GM23338 (cell line): ENCODE measurements at regions not wholly inside any gene's neighbourhood (a gene's known extent, or its start where the extent isn't known, plus 50 kb on each side); places are given as distances from the start of the nearest gene placed in this dataset.

Experiments used
- CTCF ChIP-seq, 2 experiments: fragments of 200-600 bp in 1 of 2; sonication (generic) in 1 of 2; conservative IDR thresholded peaks; 2 replicates each; pipeline versions ENCODE4 v1.5.1 to v1.6.1; 2016 to 2017; ENCODE audit warnings: antibody characterized with exemption in 2 of 2, low read depth in 2 of 2, mild to moderate bottlenecking in 2 of 2, moderate library complexity in 1 of 2
- EZH2 ChIP-seq: fragments of 200-600 bp; sonication (generic); IDR thresholded peaks from one replicate; pipeline ENCODE4 v1.8.0; 2017; ENCODE audit warnings: antibody characterized with exemption, mild to moderate bottlenecking, low read depth; ENCODE audit not compliant: unreplicated experiment
- EZH2phosphoT487 ChIP-seq: fragments of 200-600 bp; sonication (generic); IDR thresholded peaks from one replicate; pipeline ENCODE4 v1.8.1; 2018; ENCODE audit warnings: antibody characterized with exemption; ENCODE audit not compliant: unreplicated experiment
- POLR2AphosphoS5 ChIP-seq: IDR thresholded peaks from 2 replicates; pipeline ENCODE4 v1.6.1; 2016; ENCODE audit warnings: antibody characterized with exemption, low read depth
- REST ChIP-seq: IDR thresholded peaks from one replicate; pipeline ENCODE4 v1.6.1; 2018; ENCODE audit warnings: antibody characterized with exemption; ENCODE audit not compliant: unreplicated experiment
- STAT1 ChIP-seq: IDR thresholded peaks from one replicate; pipeline ENCODE4 v1.6.1; 2016; ENCODE audit warnings: antibody characterized with exemption; ENCODE audit not compliant: unreplicated experiment
- ZNF331 ChIP-seq: fragments of 250-450 bp; sonication (Bioruptor Pico); IDR thresholded peaks from 2 replicates; pipeline ENCODE4 v1.5.0; 2020; ENCODE audit warnings: low read depth, mild to moderate bottlenecking, moderate library complexity

GRCh38 chr3:1848935-1849334 is 249.7 kb upstream of the CNTN4 start:
- TF ChIP-seq EZH2 (no peak), CTCF (conservative IDR thresholded peaks at IDR 0.05; ENCODE audit: low read depth in 2 of 2) (no peak), EZH2phosphoT487 (no peak), REST (no peak), POLR2AphosphoS5 (no peak), ZNF331 (CRISPR knock-in tag) (no peak), STAT1 (no peak)
